Trophoblast cell (in vitro differentiated cells and primary cell): ENCODE measurements at regions not wholly inside any gene's neighbourhood (a gene's known extent, or its start where the extent isn't known, plus 50 kb on each side); places are given as distances from the start of the nearest gene placed in this dataset.

Source experiments
- DNase-seq, 2 donors: peaks; one replicate each; pipeline ENCODE4 v3.0.0-alpha.2; 2016
- H2AFZ ChIP-seq: 2 replicates; pipeline ENCODE4 v1.6.1; 2013; ENCODE audit warnings: low read length, moderate library complexity, mild to moderate bottlenecking; ENCODE audit not compliant: insufficient read depth, poor library complexity
- H2AK5ac ChIP-seq: 2 replicates; pipeline ENCODE4 v1.6.1; 2013; ENCODE audit warnings: mild to moderate bottlenecking, low read length
- H2BK120ac ChIP-seq: 2 replicates; pipeline ENCODE4 v1.6.1; 2013; ENCODE audit warnings: low read length, mild to moderate bottlenecking, moderate library complexity; ENCODE audit not compliant: insufficient read depth, poor library complexity
- H2BK12ac ChIP-seq: 2 replicates; pipeline ENCODE4 v1.6.1; 2013; ENCODE audit warnings: mild to moderate bottlenecking, low read length, moderate library complexity
- H2BK5ac ChIP-seq: 2 replicates; pipeline ENCODE4 v1.6.1; 2013; ENCODE audit warnings: low read length, low read depth, moderate library complexity, mild to moderate bottlenecking; ENCODE audit not compliant: poor library complexity
- H3K14ac ChIP-seq: 2 replicates; pipeline ENCODE4 v1.6.1; 2013; ENCODE audit warnings: mild to moderate bottlenecking, low read length
- H3K18ac ChIP-seq: 2 replicates; pipeline ENCODE4 v1.6.1; 2013; ENCODE audit warnings: mild to moderate bottlenecking, low read length
- H3K23ac ChIP-seq: 2 replicates; pipeline ENCODE4 v1.6.1; 2013; ENCODE audit warnings: low read length
- H3K27ac ChIP-seq: 2 replicates; pipeline ENCODE4 v1.5.1; 2013; ENCODE audit warnings: low read depth, mild to moderate bottlenecking, inconsistent platforms, low read length, moderate library complexity
- H3K27me3 ChIP-seq: 2 replicates; pipeline ENCODE4 v1.6.1; 2013; ENCODE audit warnings: inconsistent platforms, mild to moderate bottlenecking, low read length, moderate library complexity; ENCODE audit not compliant: insufficient read depth
- H3K36me3 ChIP-seq, 2 experiments: 1 replicate in 1 of 2; 2 replicates in 1 of 2; pipeline ENCODE4 v1.6.1; 2013; ENCODE audit warnings: low read length in 2 of 2, mild to moderate bottlenecking in 2 of 2, moderate library complexity in 1 of 2; ENCODE audit not compliant: insufficient read depth in 2 of 2, control insufficient read depth in 1 of 2
- H3K4ac ChIP-seq: 2 replicates; pipeline ENCODE4 v1.6.1; 2013; ENCODE audit warnings: low read depth, mild to moderate bottlenecking, low read length, moderate library complexity
- H3K4me1 ChIP-seq, 2 experiments: 1 replicate in 1 of 2; 2 replicates in 1 of 2; pipeline ENCODE4 v1.6.1; 2013; ENCODE audit warnings: low read length in 2 of 2, mild to moderate bottlenecking in 2 of 2, moderate library complexity in 1 of 2; ENCODE audit not compliant: insufficient read depth in 2 of 2, control insufficient read depth in 1 of 2
- H3K4me2 ChIP-seq: 2 replicates; pipeline ENCODE4 v1.6.1; 2013; ENCODE audit warnings: inconsistent platforms, mild to moderate bottlenecking, low read length, moderate library complexity
- H3K4me3 ChIP-seq: 2 replicates; pipeline ENCODE4 v1.5.1; 2013; ENCODE audit warnings: mild to moderate bottlenecking, low read depth, low read length, inconsistent platforms
- H3K79me1 ChIP-seq: one replicate; pipeline ENCODE4 v1.6.1; 2013; ENCODE audit warnings: low read length
- H3K79me2 ChIP-seq: 2 replicates; pipeline ENCODE4 v1.6.1; 2013; ENCODE audit warnings: low read length, mild to moderate bottlenecking; ENCODE audit not compliant: control insufficient read depth, insufficient read depth, poor library complexity
- H3K9ac ChIP-seq: 2 replicates; pipeline ENCODE4 v1.6.1; 2013; ENCODE audit warnings: mild to moderate bottlenecking, low read length
- H3K9me3 ChIP-seq: 2 replicates; pipeline ENCODE4 v1.6.1; 2013; ENCODE audit warnings: low read depth, mild to moderate bottlenecking, control low read depth, inconsistent platforms, low read length; ENCODE audit not compliant: insufficient read depth
- H4K12ac ChIP-seq: 2 replicates; pipeline ENCODE4 v1.6.1; 2013; ENCODE audit warnings: low read depth, mild to moderate bottlenecking, low read length, moderate library complexity
- H4K8ac ChIP-seq: 2 replicates; pipeline ENCODE4 v1.6.1; 2013; ENCODE audit warnings: low read depth, mild to moderate bottlenecking, low read length, moderate library complexity
- H4K91ac ChIP-seq: one replicate; pipeline ENCODE4 v1.6.1; 2013; ENCODE audit warnings: low read depth, mild to moderate bottlenecking, low read length, moderate library complexity
- WGBS: extraction: QIAGEN DNeasy Blood & Tissue Kit; methylation state at CpG from one replicate; pipeline ENCODE4 v1.1.7; 2013; ENCODE audit warnings: missing lambda C conversion rate; ENCODE audit not compliant: insufficient read length, insufficient coverage; ENCODE audit errors: extremely low coverage; 5-methylcytosine and 5-hydroxymethylcytosine counted together

GRCh38 chr6:119542037-119542436 lies 192.5 kb upstream of the MAN1A1 start:
- H3K36me3 ChIP-seq: no peaks in the 10 kb centered on the region
- no peak overlapping the region for H3K27ac ChIP-seq
- H3K4me3 ChIP-seq: no peak overlapping the region
- H4K12ac ChIP-seq: no peak overlapping the region
- WGBS: no CpG with 5 or more reads among the region's 1 CpG
- no peak overlapping the region for H2BK5ac ChIP-seq
- no peak overlapping the region for H3K4ac ChIP-seq
- H3K23ac ChIP-seq: no peak overlapping the region
- no peak overlapping the region for H3K18ac ChIP-seq
- no peak overlapping the region for H3K4me2 ChIP-seq
- no peak overlapping the region for H4K91ac ChIP-seq
- no peak overlapping the region for H2BK120ac ChIP-seq
- no peaks in the 10 kb centered on the region for H3K79me1 ChIP-seq
- DNase-seq: no peak
- H3K14ac ChIP-seq: no peak overlapping the region
- no peaks in the 10 kb centered on the region for H3K79me2 ChIP-seq
- H3K27me3 ChIP-seq: no peaks in the 10 kb centered on the region
- H3K9me3 ChIP-seq: peaks cover 3% of the 10 kb centered on the region
- no peak overlapping the region for H2AK5ac ChIP-seq
- peaks cover 3% of the 10 kb centered on the region in 2 experiments for H3K4me1 ChIP-seq
- H2AFZ ChIP-seq: no peak overlapping the region
- no peak overlapping the region for H3K9ac ChIP-seq
- H4K8ac ChIP-seq: no peak overlapping the region
- H2BK12ac ChIP-seq: no peak overlapping the region

- no CpG with 5 or more reads among the region's 3 CpGs for WGBS
- H3K4me2 ChIP-seq: peak overlapping the region; percentile 29
Observed at GRCh38 chr6:119541132-119541905, 191.8 kb upstream of the MAN1A1 start.

GRCh38 chr6:119540417-119540816 lies 190.9 kb upstream of the MAN1A1 start:
- Histone ChIP-seq H2BK120ac (peak overlapping the region; percentile 64), H2AK5ac (peak overlapping the region; percentile 52), H3K79me2 (no peaks in the 10 kb centered on the region), H3K23ac (no peak overlapping the region), H3K79me1 (no peaks in the 10 kb centered on the region), H4K12ac (no peak overlapping the region), H4K91ac (peak overlapping the region; percentile 63), H2BK12ac (peak overlapping the region; percentile 62), H2AFZ (peak overlapping the region; percentile 10), H3K4me1 (peaks cover 3% of the 10 kb centered on the region in 2 experiments), H3K27me3 (no peaks in the 10 kb centered on the region), H2BK5ac (no peak overlapping the region), H3K14ac (peak overlapping the region; percentile 59), H3K4me2 (no peak overlapping the region), H3K9me3 (peaks cover 3% of the 10 kb centered on the region), H3K36me3 (no peaks in the 10 kb centered on the region), H3K27ac (peak overlapping the region; percentile 36), H3K4me3 (peak overlapping the region; percentile 3), H3K4ac (no peak overlapping the region), H4K8ac (peak overlapping the region; percentile 58), H3K9ac (no peak overlapping the region), H3K18ac (peak overlapping the region; percentile 49)
- WGBS: no CpG with 5 or more reads among the region's 6 CpGs
- DNase-seq: no peak

More at GRCh38 chr6:119541132-119541905, 191.8 kb upstream of the MAN1A1 start:
- Histone ChIP-seq H3K18ac (no peak overlapping the region), H3K79me1 (no peaks in the 10 kb centered on the region), H4K91ac (no peak overlapping the region), H3K27ac (peak overlapping the region; percentile 72), H2BK120ac (no peak overlapping the region), H3K9ac (no peak overlapping the region), H3K23ac (no peak overlapping the region), H3K79me2 (no peaks in the 10 kb centered on the region), H3K14ac (no peak overlapping the region), H4K8ac (no peak overlapping the region), H2AFZ (no peak overlapping the region), H2BK12ac (no peak overlapping the region), H3K4me1 (peaks cover 3% of the 10 kb centered on the region in 2 experiments), H3K9me3 (peaks cover 3% of the 10 kb centered on the region), H4K12ac (no peak overlapping the region), H2BK5ac (peak overlapping the region; percentile 16), H3K36me3 (no peaks in the 10 kb centered on the region), H3K4ac (no peak overlapping the region), H3K27me3 (no peaks in the 10 kb centered on the region), H2AK5ac (no peak overlapping the region), H3K4me3 (no peak overlapping the region)
- DNase-seq: peak in 1 of 2 donors; percentile 43

DNA sequence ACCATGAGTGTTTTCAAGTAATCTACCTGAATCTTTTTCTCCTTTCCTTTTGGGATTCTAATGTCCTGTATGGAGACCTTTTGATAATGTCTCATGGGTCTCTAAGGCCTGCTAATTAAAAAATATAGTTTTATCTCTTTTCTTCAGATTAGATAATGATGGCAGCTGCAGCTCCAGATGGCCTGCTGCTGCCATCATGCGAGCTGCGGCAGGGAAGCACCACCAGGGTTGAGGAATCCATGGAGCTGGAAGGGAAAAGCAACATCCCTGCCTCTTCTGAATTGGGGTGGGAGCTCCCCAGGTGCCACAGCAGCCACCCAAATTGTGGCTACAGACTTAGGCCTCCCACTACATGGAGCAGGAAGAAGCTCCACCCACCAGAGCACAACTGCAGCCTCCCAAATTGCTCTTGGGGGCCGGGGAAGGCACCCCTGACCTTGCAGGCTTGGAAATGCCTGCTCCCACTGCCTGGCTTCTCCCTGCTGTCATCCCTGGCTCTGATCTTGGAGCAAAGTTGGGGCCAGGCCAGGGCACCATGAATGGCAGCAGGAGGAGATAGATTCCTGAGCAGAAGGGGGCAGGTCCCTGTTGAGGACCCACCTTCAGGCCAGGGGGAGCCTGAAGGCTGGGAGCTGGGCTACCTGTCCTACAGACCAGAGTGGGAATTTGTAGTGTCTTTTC lies 189.6 kb upstream of the MAN1A1 start:
- no peak overlapping the region for H2AFZ ChIP-seq
- no peaks in the 10 kb centered on the region for H3K27me3 ChIP-seq
- H2AK5ac ChIP-seq: no peak overlapping the region
- H4K91ac ChIP-seq: no peak overlapping the region
- peaks cover 3% of the 10 kb centered on the region in 2 experiments for H3K4me1 ChIP-seq
- H3K27ac ChIP-seq: no peak overlapping the region
- H3K9ac ChIP-seq: no peak overlapping the region
- H3K23ac ChIP-seq: no peak overlapping the region
- no peak overlapping the region for H4K12ac ChIP-seq
- H3K79me2 ChIP-seq: no peaks in the 10 kb centered on the region
- peak overlapping the region; percentile 62 for H2BK12ac ChIP-seq
- H3K79me1 ChIP-seq: no peaks in the 10 kb centered on the region
- peaks cover 3% of the 10 kb centered on the region for H3K9me3 ChIP-seq
- no peak overlapping the region for H4K8ac ChIP-seq
- no peak overlapping the region for H2BK120ac ChIP-seq
- no peak overlapping the region for H3K4ac ChIP-seq
- H3K36me3 ChIP-seq: no peaks in the 10 kb centered on the region
- no peak for DNase-seq
- H2BK5ac ChIP-seq: no peak overlapping the region
- H3K18ac ChIP-seq: no peak overlapping the region
- no peak overlapping the region for H3K14ac ChIP-seq
- H3K4me2 ChIP-seq: no peak overlapping the region
- WGBS: no CpG with 5 or more reads among the region's 3 CpGs
- H3K4me3 ChIP-seq: no peak overlapping the region
